ENCODE measurements at regions not wholly inside any gene's neighbourhood (a gene's known extent, or its start where the extent isn't known, plus 50 kb on each side); places are given as distances from the start of the nearest gene placed in this dataset.

- Histone ChIP-seq H3K27ac (ENCODE audit: low read depth, low read length) (no peak overlapping the region), H3K4me3 (replicated peaks in 1 of 2; ENCODE audit: low read depth in 1 of 2, low read length in 2 of 2) (no peak overlapping the region), H3K4me2 (ENCODE audit: low read length) (no peak overlapping the region), H3K79me2 (ENCODE audit: insufficient read depth, low read length) (no peaks in the 10 kb centered on the region), H3K27me3 (ENCODE audit: insufficient read depth, low read length) (no peaks in the 10 kb centered on the region), H3K9me2 (ENCODE audit: insufficient read depth) (no peaks in the 10 kb centered on the region), H2AFZ (ENCODE audit: low read depth, low read length, poor library complexity, severe bottlenecking) (no peak overlapping the region), H3K4me1 (ENCODE audit: control insufficient read depth in 1 of 2, insufficient read depth in 2 of 2, low read length in 2 of 2) (no peaks in the 10 kb centered on the region), H3K9ac (ENCODE audit: low read length) (no peak overlapping the region), H3K36me3 (ENCODE audit: control insufficient read depth in 1 of 2, insufficient read depth in 2 of 2, low read length in 2 of 2) (no peaks in the 10 kb centered on the region), H4K20me1 (ENCODE audit: insufficient read depth) (no peaks in the 10 kb centered on the region), H3K9me3 (ENCODE audit: control insufficient read depth in 1 of 2, insufficient read depth in 1 of 2, low read depth in 1 of 2, low read length in 2 of 2) (no peaks in the 10 kb centered on the region)
- TF ChIP-seq ATF3 (IDR thresholded peaks at IDR 0.05), result no peak
- TF ChIP-seq RAD21 (IDR thresholded peaks at IDR 0.05; ENCODE audit: low read depth), result no peak
- TF ChIP-seq ZFX (IDR thresholded peaks at IDR 0.05), result no peak
- no peak for TF ChIP-seq MAX (IDR thresholded peaks at IDR 0.05)
- TF ChIP-seq EZH2 (IDR thresholded peaks at IDR 0.05), result no peak
- TF ChIP-seq REST (IDR thresholded peaks at IDR 0.05; ENCODE audit: low read depth), result no peak
- TF ChIP-seq POLR2AphosphoS5 (IDR thresholded peaks at IDR 0.05; ENCODE audit: low read depth, low read length), result no peak
- TF ChIP-seq CTCF (IDR thresholded peaks at IDR 0.05 in 2 of 3, conservative IDR thresholded peaks at IDR 0.05 in 1 of 3; ENCODE audit: borderline replicate concordance in 1 of 3, insufficient read depth in 1 of 3, low read depth in 2 of 3, low read length in 2 of 3), result no peak
- no peak for TF ChIP-seq POLR2A (IDR thresholded peaks at IDR 0.05; ENCODE audit: borderline replicate concordance, extremely low read depth, insufficient read depth, insufficient read length)
- TF ChIP-seq TCF7L2 (IDR thresholded peaks at IDR 0.05; ENCODE audit: borderline replicate concordance, extremely low read depth, insufficient read depth, insufficient read length), result no peak
- TF ChIP-seq ZNF274 (IDR thresholded peaks at IDR 0.05; ENCODE audit: low read depth, low read length), result no peak
- ChIA-PET RAD21 (ENCODE audit: low non-redundant PET in 1 of 2, low total read pairs in 2 of 2, uncharacterized antibody in 2 of 2, unreplicated experiment in 2 of 2) (interaction anchor here in 1 of 2 experiments (1.6 kb wide), 1 partner anchor 252 kb away, joined by 6 read pairs; no protein-coding TSS in a partner anchor), POLR2A (no interaction called here), CTCF (interaction anchor here (1.3 kb wide), 1 partner anchor 213 kb away, joined by 3 read pairs; no protein-coding TSS in a partner anchor)
- no TSS peak for BruUV-seq (replicated peaks)
- no peak for ATAC-seq
- intact Hi-C loops (cut with micrococcal nuclease), result loop anchor here (2.0 kb wide), 1 partner anchor 123 kb away; no protein-coding TSS in a partner anchor
- DNase-seq (ENCODE audit: low read depth, low spot score), result no peak
These were observed 212.5 kb downstream of the GLI2 start for GRCh38 chr2:120947982-120948661.
